GM18505 (cell line): ENCODE measurements at regions not wholly inside any gene's neighbourhood (a gene's known extent, or its start where the extent isn't known, plus 50 kb on each side); places are given as distances from the start of the nearest gene placed in this dataset.

Source experiments
- ATAC-seq: cut with Tn5 transposase; IDR thresholded peaks from one replicate; pipeline ENCODE4 v1.9.1; 2021; ENCODE audit not compliant: unreplicated experiment
- POLR2A ChIP-seq: IDR thresholded peaks from 4 replicates; pipeline ENCODE4 v1.6.1; 2011; ENCODE audit warnings: borderline replicate concordance; ENCODE audit not compliant: insufficient read depth, insufficient read length; ENCODE audit errors: extremely low read depth

DNA sequence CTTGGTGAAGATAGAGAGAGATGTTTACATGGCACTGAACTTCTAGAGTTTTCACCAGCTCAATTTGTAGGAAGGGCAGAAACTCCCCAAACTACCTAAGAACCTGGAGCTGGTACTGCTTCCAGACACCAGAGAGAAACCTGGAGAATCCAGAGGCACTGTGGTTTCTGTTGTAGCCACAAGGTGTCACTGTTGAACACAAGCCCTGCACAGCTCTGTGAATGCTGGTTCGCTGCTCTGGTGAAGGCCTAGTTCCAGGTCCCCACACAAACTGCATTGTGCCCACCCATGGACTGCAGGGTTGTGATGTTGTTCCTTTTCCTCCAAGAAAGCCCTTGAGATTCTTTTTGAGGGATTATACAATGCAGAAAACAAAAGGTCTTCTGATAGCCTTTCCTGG, 150.5 kb upstream of the HS6ST1 start:
- TF ChIP-seq POLR2A, result no peak
- no peak for ATAC-seq

DNA sequence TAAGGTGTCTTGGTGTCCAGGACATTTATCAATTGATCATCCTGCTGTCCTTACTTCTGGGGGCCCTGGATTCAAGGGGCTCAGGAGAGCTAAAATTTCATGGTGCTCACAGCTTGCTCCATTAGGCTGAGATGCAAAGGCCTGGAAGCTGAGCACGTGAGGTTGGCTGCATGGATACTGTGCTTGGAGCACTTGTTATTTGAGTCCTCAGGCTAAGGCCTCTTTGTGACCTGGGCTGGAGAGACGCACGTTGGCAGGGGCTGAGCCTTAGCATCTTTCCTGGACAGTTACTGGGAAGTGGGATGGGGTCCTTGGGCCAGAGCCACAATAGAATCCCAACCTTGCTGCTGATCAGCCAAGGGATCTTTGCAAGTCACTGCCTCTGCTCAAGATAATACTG, 151.2 kb upstream of the HS6ST1 start:
- no peak for ATAC-seq
- TF ChIP-seq POLR2A, result no peak

DNA sequence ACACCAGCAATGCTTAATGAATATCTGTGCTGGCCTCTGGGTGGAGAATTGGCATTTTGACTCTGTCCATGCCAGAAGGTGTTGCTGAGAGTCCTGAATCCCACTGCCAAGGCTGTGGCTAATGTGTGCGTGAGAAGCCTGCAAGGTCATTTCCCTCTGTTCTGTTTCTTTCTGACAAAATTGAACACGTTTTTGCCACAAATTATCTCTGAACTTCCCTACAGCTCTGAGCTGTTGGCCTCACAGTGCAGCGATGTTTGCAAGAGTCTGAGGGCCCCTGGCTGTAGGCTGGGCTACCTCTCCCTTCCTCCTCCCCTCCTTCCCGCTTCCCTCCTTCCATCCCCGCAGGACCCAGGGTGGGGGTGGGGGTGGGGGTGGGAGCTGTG, 154.1 kb upstream of the HS6ST1 start:
- no peak for ATAC-seq
- no peak for TF ChIP-seq POLR2A

DNA sequence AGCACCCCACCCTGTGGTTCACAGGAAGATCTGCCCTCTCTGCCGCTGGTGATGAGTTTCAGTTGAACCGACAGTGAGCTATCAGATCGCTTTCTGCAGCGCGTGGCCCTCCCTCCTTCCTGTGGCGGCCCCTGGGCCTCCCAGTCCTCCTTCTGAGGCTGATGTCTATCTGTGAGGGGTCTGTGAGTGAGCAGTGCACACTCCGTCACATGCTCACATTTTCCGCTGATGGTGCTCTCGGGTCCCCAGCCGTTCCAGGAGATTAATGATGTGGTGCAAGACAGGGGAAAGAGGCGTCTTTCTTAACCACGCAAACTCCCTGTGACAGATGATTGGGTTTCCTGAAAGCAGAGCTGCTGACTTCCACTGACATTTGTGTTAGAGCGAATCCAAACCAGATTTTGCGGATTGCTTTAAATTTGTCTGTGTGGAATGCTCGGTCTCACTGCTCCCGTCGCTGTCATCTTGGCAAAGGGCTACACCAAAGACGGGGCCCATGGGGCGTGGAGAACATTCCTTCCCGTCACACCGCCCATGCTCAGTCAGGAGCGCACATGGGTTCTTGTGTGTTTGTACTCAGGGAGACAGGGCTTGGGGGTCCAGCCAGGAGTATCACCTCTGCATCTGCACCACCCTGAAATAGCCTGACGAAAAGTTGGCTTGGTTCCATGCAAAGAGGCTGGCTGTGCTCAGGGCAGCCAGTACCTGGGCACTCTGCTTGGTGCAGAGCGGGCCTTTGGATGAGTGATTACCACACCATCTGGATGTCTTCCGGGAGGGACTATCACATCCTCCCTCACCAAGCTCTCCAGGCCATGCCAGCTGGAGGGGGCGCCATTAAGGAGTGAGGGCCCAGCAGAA, 154.7 kb upstream of the HS6ST1 start:
- no peak for TF ChIP-seq POLR2A
- ATAC-seq, result peak; percentile 91

DNA sequence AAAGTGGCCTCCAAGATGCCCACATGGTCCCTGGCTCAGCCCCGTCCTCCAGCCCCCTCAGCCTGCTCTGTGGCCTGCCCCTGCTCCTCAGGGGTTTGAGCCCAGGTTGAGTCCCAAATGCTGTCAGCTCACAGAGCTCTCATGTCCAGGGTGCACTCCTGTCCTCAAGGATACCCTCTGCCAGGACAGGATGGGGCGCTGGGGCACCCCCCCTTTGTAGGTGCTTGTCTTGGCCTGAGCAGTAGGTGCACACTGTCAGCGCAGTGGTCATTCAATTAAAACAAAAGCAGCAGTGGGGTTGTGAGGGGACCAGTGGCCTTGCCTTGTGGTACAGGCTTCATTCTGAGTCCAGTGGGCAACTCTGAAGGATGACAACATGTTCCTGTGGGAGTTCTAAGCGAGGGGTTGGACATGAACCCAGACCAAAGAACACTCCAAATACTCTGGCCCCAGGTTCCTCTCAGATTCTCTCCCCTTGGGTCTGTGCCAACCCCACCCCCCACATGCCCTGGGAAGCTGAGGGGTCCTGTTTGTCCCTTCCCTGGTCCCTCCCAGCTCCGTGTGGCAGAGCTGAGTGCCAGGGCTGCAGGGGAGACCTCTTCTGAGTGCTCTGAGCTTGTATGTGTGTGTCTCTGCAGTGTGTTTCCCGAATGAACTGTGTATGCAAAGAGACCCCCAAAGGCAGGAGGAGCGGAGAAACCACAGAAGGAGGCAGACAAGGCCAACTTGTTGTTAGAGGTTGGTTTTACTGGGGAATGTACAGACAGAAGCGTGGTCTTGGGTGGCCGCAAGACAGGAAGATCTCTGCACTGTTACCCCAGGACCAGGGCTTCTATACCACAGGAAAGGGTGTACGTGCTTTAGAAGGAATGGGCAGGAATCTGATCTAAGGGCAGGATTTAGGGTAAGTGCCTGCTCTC, 155.6 kb upstream of the HS6ST1 start:
- ATAC-seq, result no peak
- TF ChIP-seq POLR2A, result no peak

DNA sequence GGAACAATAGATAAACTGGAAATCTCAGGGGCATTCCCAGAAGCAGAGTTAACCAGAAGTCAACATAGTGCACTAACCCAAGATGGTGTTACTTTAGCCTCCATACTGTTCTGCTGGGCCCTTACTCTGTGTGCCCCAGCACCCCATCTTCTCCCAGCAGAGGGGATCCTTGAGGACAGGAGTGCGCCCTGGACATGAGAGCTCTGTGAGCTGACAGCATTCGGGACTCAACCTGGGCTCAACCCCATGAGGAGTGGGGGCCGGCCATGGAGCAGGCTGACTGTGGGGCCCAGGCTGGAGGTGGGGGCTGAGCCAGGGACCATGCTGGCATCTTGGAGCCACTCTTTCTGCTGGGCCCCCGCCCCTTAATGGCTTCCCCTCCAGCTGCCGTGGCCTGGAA, 156.3 kb upstream of the HS6ST1 start:
- no peak for ATAC-seq
- TF ChIP-seq POLR2A, result no peak

DNA sequence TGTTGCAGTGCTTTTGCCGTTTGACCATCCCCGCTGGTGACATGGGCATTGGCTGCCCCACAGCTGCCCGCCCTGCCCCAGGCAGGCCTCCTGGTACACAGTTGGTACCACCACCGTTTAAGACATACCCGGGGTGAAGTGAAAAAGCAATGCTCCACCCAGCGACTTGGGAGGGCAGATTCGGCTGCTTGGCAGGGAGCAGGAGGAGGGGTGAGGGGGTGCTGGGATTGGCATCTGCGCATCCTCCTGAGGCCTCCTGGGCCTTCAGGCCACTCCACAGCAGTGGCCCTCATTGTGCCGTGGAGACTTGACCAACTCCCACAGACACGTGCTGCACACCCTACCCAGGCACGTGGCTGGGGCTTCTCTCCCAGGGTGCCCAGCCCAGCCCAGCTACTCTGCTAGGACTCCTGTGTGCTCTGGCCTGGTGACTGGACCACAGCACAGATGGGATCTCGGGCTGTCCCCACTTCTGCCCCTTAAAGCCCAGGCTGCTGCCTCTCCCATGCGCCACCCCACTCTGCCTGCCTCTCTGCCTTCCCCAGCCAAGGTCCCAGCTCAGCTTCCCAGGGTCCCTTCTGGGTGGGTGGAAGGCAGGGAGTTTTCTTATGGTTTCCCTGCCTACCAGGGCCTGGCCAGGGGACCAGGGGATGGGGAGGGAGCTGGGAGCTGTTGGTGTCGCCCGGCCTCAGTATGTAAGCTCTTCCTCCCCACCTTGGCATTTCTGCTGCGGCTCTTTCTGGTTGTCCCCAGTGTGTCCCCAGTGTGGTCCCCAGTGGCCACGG, 157.0 kb upstream of the HS6ST1 start:
- TF ChIP-seq POLR2A, result no peak
- ATAC-seq, result no peak

DNA sequence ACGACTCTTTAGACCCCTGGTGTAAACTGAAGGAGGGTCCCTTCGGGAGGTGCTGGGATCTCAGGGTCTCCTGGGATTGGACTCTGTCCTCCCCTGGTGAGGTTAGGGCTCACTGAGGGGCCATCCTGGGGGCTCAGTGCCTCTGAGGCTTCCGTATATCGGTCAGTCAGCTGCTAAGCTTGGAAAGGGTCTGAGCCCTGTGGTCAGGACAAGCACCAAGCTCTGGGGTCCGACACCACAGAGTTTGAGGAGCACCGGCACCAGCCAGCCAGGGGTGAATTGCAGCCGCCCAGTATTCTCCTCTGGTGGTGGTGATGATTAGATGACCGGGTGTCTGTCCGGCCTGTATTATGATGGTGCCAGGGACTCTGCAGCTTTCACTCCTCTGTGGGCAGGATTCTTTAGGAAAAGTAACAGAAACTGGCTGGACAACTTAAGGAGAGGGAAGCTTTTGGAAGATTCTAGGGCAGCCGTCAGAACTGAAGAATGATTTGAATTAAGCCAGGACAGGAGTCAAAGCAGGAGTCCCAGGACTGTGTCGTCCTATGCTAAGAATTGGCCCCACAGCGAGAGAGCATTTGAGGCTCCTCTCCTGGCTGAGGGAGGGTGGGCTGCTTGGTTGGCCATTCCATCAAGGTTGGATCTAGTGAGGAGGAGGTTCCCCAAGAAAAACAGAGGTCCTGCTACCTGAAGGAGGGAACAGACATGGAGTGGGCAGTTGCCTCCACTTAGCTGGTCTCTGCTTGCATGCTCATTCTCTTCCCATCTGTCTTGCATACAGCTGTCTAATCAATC, 158.6 kb upstream of the HS6ST1 start:
- no peak for ATAC-seq
- TF ChIP-seq POLR2A, result no peak

DNA sequence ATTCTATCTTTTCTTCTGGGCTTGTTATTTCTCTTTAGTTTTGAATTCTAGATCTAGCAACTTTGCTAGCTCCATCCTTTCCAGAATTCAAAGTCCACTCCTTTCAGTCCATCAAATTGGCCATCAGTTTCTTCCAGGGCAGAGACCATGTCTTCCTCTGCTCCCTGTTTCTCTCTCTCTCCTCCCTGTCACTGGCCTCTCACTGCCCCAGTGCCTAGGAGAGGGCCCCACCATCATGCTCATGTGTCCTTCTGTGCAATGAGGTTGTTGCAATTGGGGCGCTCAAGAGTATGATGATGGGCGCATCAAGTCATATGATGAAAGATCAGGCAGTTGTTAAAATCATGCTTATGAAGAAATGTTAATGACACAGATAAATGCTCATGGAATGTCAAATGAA, 159.2 kb upstream of the HS6ST1 start:
- no peak for ATAC-seq

DNA sequence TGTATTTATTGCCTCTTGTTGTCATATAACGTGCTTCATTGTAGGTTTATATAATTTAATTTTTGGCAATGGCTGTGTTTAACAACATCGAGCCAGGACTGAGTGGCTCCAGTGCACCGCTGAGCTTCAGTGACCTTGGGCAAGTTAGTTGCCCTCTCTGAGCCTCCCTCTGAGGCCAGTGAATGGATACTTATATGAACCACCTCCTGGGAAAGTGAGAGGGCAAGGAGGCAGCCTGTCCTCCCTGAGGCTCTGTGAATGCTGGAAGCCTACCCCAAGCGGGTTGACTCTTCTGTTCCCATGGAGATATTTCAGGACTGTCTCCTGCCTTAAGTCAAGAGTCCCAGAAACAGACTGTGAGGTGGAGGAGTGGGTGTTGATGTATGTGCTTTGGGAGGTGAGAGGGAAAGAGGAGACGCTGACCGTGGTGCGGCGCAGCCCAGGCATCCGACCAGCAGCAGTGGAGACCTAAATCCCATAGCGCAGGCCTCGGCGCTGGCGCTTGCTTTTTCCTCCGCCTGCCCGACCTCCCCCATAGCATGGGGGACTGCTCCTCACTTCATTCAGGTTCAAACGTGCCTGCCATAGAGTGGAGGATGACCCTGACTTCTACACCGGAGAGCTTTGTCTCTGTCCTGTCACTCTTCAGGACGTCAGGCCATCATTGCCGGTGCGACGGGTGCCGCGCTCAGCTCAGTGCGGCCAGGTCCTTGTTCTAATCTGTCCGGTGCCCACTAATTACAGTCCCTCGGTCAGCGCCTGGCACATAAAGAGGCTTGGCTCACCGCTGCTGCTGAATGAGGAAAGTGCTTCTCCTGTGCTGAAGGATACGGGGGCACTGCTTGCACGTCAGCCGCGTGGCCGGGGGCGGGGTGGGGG, 167.3 kb upstream of the HS6ST1 start:
- no peak for TF ChIP-seq POLR2A
- no peak for ATAC-seq

More for the DNA sequence above, 159.2 kb upstream of the HS6ST1 start:
- TF ChIP-seq POLR2A, result no peak

DNA sequence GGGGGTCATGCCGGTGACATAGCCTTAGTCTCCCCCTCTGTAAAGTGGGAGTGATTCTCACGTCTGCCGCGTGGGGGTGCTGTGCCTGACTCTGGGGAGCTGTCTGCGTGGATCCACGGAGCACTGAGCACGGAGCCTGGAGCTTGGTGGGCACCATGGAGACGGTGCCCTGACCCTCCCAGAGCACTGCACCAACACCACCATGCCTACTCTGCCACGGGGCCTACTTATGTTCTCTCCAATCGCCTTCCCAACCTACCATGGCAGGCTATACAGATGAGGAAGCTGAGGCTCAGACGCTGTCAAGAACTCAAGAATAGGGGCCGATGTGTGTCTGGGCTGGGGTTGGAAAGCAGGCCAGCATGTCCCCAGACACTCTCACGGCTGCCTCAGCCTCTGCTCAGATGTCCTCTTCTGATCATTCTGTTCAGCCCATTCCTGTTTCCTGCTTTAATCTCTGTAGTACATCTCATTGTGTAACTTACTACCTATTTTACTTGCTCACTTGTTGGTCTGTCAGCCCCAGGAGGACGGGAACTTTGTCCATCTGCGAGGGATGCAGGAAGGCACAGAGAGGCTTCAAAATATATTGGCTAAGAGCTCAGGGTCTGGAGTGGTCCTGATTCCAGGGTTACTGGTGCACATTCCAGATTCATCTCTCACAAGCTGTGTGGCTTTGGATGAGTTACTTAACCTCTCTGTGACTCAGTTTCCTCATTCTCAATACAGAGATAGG, 168.1 kb upstream of the HS6ST1 start:
- ATAC-seq, result no peak
- no peak for TF ChIP-seq POLR2A
